Hindlimb muscle (tissue), 1 donor: ENCODE measurements at regions not wholly inside any gene's neighbourhood (a gene's known extent, or its start where the extent isn't known, plus 50 kb on each side); places are given as distances from the start of the nearest gene placed in this dataset.
"Not testable (repeated sequence)": the region's sequence is repeated elsewhere in the genome, so short reads cannot be mapped to it uniquely, and the experiment has no call there.

ENCODE experiments used
- DNase-seq: peaks from one replicate; pipeline ENCODE4 v3.0.0-alpha.2; 2013

- no peak for DNase-seq
Observed at GRCh38 chr5:67805666-67806348, 409.7 kb upstream of the PIK3R1 start.

- DNase-seq, result no peak
Observed at GRCh38 chr5:67802766-67803165, 412.8 kb upstream of the PIK3R1 start.

- DNase-seq, result no peak
Observed at GRCh38 chr5:67799732-67800234, 415.8 kb upstream of the PIK3R1 start.

GRCh38 chr5:67798470-67798869 is 417.1 kb upstream of the PIK3R1 start:
- DNase-seq, result not testable (repeated sequence)

- DNase-seq, result no peak
Observed at GRCh38 chr5:67795781-67796477, 419.6 kb upstream of the PIK3R1 start.

- no peak for DNase-seq
Observed at GRCh38 chr5:67793966-67794365, 421.6 kb upstream of the PIK3R1 start.

- DNase-seq, result no peak
Observed at GRCh38 chr5:67793418-67793817, 422.1 kb upstream of the PIK3R1 start.

- DNase-seq, result no peak
Observed at GRCh38 chr5:67792891-67793290, 422.7 kb upstream of the PIK3R1 start.

GRCh38 chr5:67790390-67790789 is 425.2 kb upstream of the PIK3R1 start:
- DNase-seq, result no peak

GRCh38 chr5:67779893-67780623 is 435.5 kb upstream of the PIK3R1 start:
- DNase-seq, result not testable (repeated sequence)

GRCh38 chr5:67774786-67775185 is 440.8 kb upstream of the PIK3R1 start:
- DNase-seq, result no peak

GRCh38 chr5:67774267-67774552 is 441.3 kb upstream of the PIK3R1 start:
- no peak for DNase-seq

- DNase-seq, result no peak
Observed at GRCh38 chr5:67773411-67774266, 441.9 kb upstream of the PIK3R1 start.

- DNase-seq, result no peak
Observed at GRCh38 chr5:67771791-67772190, 443.8 kb upstream of the PIK3R1 start.

- no peak for DNase-seq
Observed at GRCh38 chr5:67771221-67771620, 444.3 kb upstream of the PIK3R1 start.

GRCh38 chr5:67770431-67771025 is 445.0 kb upstream of the PIK3R1 start:
- no peak for DNase-seq

- DNase-seq, result no peak
Observed at GRCh38 chr5:67765697-67766096, 449.9 kb upstream of the PIK3R1 start.

GRCh38 chr5:67757771-67758170 is 457.8 kb upstream of the PIK3R1 start:
- not testable (repeated sequence) for DNase-seq

GRCh38 chr5:67752357-67752708 is 463.2 kb upstream of the PIK3R1 start:
- no peak for DNase-seq

GRCh38 chr5:67748165-67748690 is 467.3 kb upstream of the PIK3R1 start:
- DNase-seq, result no peak

GRCh38 chr5:67747096-67747495 is 468.5 kb upstream of the PIK3R1 start:
- no peak for DNase-seq

- DNase-seq, result not testable (repeated sequence)
Observed at GRCh38 chr5:67746608-67747007, 468.9 kb upstream of the PIK3R1 start.
